Esophagus muscularis mucosa (tissue), 4 donors: ENCODE measurements at regions not wholly inside any gene's neighbourhood (a gene's known extent, or its start where the extent isn't known, plus 50 kb on each side); places are given as distances from the start of the nearest gene placed in this dataset.

ENCODE experiments used
- EP300 ChIP-seq: sonication (generic); formaldehyde crosslinking; IDR thresholded peaks from one replicate; pipeline ENCODE4 v1.6.1; 2017; ENCODE audit warnings: antibody characterized with exemption
- POLR2A ChIP-seq: fragments of 450-650 bp; IDR thresholded peaks from one replicate; pipeline ENCODE4 v1.6.1; 2017; ENCODE audit warnings: antibody characterized with exemption, moderate library complexity, mild to moderate bottlenecking, low read depth
- TF ChIP-seq, protein P1 (sequence below), 3 experiments: fragments of 200-600 bp in 2 of 3; fragments of 450-650 bp in 1 of 3; sonication (generic) in 2 of 3; IDR thresholded peaks; one replicate each; pipeline ENCODE4 v1.5.1; 2017 to 2019; ENCODE audit warnings: antibody characterized with exemption in 3 of 3, mild to moderate bottlenecking in 2 of 3, moderate library complexity in 1 of 3

DNA sequence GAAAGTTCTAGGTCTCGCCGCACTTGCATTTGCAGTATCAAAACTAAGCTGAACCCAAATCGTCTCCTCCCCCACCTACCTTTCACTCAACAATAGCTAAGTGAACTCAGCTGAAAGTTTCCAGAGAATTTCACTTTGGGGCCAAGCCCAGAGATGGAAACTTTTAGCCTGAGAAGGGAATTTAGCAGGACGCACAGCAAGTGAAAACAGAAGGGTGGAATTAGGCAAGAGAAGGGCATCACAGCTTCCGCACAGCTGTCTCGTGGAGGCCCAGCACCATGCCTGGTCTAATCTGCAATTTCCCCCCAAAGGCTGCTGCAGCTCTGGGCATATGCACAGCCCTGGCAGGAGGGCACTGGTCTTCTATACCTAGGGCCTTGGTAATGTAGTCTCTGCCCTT is 262.0 kb downstream of the TNS1 start:
- TF ChIP-seq POLR2A: no peak
- TF ChIP-seq, protein P1, sequence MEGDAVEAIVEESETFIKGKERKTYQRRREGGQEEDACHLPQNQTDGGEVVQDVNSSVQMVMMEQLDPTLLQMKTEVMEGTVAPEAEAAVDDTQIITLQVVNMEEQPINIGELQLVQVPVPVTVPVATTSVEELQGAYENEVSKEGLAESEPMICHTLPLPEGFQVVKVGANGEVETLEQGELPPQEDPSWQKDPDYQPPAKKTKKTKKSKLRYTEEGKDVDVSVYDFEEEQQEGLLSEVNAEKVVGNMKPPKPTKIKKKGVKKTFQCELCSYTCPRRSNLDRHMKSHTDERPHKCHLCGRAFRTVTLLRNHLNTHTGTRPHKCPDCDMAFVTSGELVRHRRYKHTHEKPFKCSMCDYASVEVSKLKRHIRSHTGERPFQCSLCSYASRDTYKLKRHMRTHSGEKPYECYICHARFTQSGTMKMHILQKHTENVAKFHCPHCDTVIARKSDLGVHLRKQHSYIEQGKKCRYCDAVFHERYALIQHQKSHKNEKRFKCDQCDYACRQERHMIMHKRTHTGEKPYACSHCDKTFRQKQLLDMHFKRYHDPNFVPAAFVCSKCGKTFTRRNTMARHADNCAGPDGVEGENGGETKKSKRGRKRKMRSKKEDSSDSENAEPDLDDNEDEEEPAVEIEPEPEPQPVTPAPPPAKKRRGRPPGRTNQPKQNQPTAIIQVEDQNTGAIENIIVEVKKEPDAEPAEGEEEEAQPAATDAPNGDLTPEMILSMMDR (IDR thresholded peaks at IDR 0.05): no peak
- TF ChIP-seq EP300: no peak
